SU-DHL-6 (cell line): ENCODE measurements at regions not wholly inside any gene's neighbourhood (a gene's known extent, or its start where the extent isn't known, plus 50 kb on each side); places are given as distances from the start of the nearest gene placed in this dataset.
"Not testable (repeated sequence)": the region's sequence is repeated elsewhere in the genome, so short reads cannot be mapped to it uniquely, and the experiment has no call there.

Experiments used
- H2AFZ ChIP-seq: fragments of 200-600 bp; sonication (generic); 2 replicates; pipeline ENCODE4 v1.6.1; 2014; ENCODE audit warnings: low read depth, mild to moderate bottlenecking, moderate library complexity, mixed read lengths, antibody characterized with exemption, low read length; ENCODE audit not compliant: severe bottlenecking
- H3F3A ChIP-seq: fragments of 200-600 bp; shearing (Covaris generic); 2 replicates; pipeline ENCODE4 v1.6.0; 2016; ENCODE audit warnings: antibody characterized with exemption, mild to moderate bottlenecking; ENCODE audit not compliant: insufficient read depth
- H3K27ac ChIP-seq: fragments of 200-600 bp; sonication (generic); 2 replicates; pipeline ENCODE4 v1.5.1; 2016; ENCODE audit warnings: low read depth, mild to moderate bottlenecking, low read length, moderate library complexity, mixed read lengths
- H3K27me3 ChIP-seq: fragments of 200-600 bp; sonication (generic), shearing (Covaris generic); 2 replicates; pipeline ENCODE4 v1.6.0; 2014; ENCODE audit warnings: mild to moderate bottlenecking, low read length
- H3K36me3 ChIP-seq: fragments of 200-600 bp; sonication (generic); 2 replicates; pipeline ENCODE4 v1.6.1; 2014; ENCODE audit warnings: mild to moderate bottlenecking, low read length, mixed read lengths
- H3K4me2 ChIP-seq: fragments of 300-600, 200-600 bp; shearing (Covaris generic), sonication (generic); 2 replicates; pipeline ENCODE4 v1.6.0; 2014; ENCODE audit warnings: low read length, low read depth, mild to moderate bottlenecking; ENCODE audit not compliant: poor library complexity, severe bottlenecking
- H3K4me3 ChIP-seq: fragments of 200-600 bp; sonication (generic); 2 replicates; pipeline ENCODE4 v1.5.1; 2014; ENCODE audit warnings: antibody characterized with exemption, low read length, mild to moderate bottlenecking, mixed read lengths; ENCODE audit not compliant: insufficient read depth, poor library complexity, severe bottlenecking
- H3K79me2 ChIP-seq: fragments of 200-600 bp; sonication (generic); 2 replicates; pipeline ENCODE4 v1.6.1; 2014; ENCODE audit warnings: mild to moderate bottlenecking, low read length, moderate library complexity; ENCODE audit not compliant: insufficient read depth
- H3K9ac ChIP-seq: fragments of 200-600 bp; sonication (generic); 2 replicates; pipeline ENCODE4 v1.7.0; 2014; ENCODE audit warnings: mild to moderate bottlenecking, low read length
- H3K9me2 ChIP-seq: fragments of 200-600 bp; sonication (generic); replicated peaks from 2 replicates; pipeline ENCODE4 v1.6.1; 2014; ENCODE audit warnings: low read length; ENCODE audit not compliant: insufficient read depth
- H3K9me3 ChIP-seq: fragments of 200-600 bp; sonication (generic); 2 replicates; pipeline ENCODE4 v1.6.1; 2014; ENCODE audit warnings: low read length, mixed read lengths; ENCODE audit not compliant: insufficient read depth
- H4K20me1 ChIP-seq: fragments of 200-600 bp; sonication (generic); 2 replicates; pipeline ENCODE4 v1.6.1; 2014; ENCODE audit warnings: low read depth, mild to moderate bottlenecking, antibody characterized with exemption, low read length, moderate library complexity, mixed read lengths
- EZH2phosphoT487 ChIP-seq: fragments of 200-600 bp; sonication (generic), shearing (Covaris generic); conservative IDR thresholded peaks from 2 replicates; pipeline ENCODE4 v1.6.1; 2018; ENCODE audit warnings: mild to moderate bottlenecking, antibody characterized with exemption, low read length, moderate library complexity, mixed read lengths
- TF ChIP-seq, protein P1 (sequence below): fragments of 200-600 bp; sonication (generic); IDR thresholded peaks from one replicate; pipeline ENCODE4 v1.5.1; 2017; ENCODE audit warnings: antibody characterized with exemption, mild to moderate bottlenecking, low read length, moderate library complexity; ENCODE audit not compliant: insufficient read depth, poor library complexity, severe bottlenecking

DNA sequence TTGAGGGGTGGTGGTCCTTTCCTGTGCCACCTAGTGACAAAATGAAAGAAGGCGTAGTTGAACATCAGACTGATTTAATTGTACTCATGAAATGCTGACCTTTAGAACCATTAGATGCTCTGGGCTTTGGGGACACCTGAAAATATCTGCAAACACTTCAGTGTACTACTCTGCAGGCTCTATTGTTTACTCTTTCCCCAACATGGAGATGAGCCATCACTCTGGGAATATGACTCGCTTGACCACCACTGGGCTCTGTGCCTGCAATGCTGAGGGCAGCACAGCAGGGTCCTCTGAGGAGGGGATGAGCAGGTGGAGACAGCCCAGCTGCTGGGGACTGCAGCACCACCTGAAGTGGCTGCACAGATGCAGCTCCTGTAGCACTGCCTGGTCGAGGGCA lies 74.8 kb upstream of the SLC24A3 start:
- no peaks in the 10 kb centered on the region for H4K20me1 ChIP-seq
- no peaks in the 10 kb centered on the region for H3K79me2 ChIP-seq
- TF ChIP-seq, protein P1, sequence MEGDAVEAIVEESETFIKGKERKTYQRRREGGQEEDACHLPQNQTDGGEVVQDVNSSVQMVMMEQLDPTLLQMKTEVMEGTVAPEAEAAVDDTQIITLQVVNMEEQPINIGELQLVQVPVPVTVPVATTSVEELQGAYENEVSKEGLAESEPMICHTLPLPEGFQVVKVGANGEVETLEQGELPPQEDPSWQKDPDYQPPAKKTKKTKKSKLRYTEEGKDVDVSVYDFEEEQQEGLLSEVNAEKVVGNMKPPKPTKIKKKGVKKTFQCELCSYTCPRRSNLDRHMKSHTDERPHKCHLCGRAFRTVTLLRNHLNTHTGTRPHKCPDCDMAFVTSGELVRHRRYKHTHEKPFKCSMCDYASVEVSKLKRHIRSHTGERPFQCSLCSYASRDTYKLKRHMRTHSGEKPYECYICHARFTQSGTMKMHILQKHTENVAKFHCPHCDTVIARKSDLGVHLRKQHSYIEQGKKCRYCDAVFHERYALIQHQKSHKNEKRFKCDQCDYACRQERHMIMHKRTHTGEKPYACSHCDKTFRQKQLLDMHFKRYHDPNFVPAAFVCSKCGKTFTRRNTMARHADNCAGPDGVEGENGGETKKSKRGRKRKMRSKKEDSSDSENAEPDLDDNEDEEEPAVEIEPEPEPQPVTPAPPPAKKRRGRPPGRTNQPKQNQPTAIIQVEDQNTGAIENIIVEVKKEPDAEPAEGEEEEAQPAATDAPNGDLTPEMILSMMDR = no peak
- no peak for TF ChIP-seq EZH2phosphoT487
- no peaks in the 10 kb centered on the region for H3K9me3 ChIP-seq
- H3K36me3 ChIP-seq = no peaks in the 10 kb centered on the region
- H3K27me3 ChIP-seq = no peaks in the 10 kb centered on the region
- H3K27ac ChIP-seq = no peak overlapping the region
- no peaks in the 10 kb centered on the region for H3K9me2 ChIP-seq
- no peak overlapping the region for H2AFZ ChIP-seq
- no peak overlapping the region for H3K4me3 ChIP-seq
- H3K4me2 ChIP-seq = no peak overlapping the region
- no peak overlapping the region for H3K9ac ChIP-seq
- no peaks in the 10 kb centered on the region for H3F3A ChIP-seq

DNA sequence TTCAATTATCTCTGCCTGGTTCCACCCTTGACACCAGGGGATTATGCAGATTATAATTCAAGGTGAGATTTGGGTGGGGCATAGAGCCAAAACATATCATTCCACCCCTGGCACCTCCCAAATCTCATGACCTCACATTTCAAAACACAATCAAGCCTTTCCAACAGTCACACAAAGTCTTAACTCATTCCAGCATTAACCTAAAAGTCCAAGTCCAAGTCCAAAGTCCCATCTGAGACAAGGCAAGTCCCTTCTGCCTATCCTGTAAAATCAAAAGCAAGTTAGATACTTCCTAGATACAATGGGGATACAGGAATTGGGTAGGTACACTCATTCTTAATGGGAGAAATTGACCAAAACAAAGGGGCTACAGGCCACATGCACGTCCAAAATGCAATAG lies 73.7 kb upstream of the SLC24A3 start:
- Histone ChIP-seq H3K9me3 (no peaks in the 10 kb centered on the region), H3K27ac (no peak overlapping the region), H3K9me2 (no peaks in the 10 kb centered on the region), H3F3A (no peaks in the 10 kb centered on the region), H3K4me2 (no peak overlapping the region), H3K9ac (no peak overlapping the region), H3K27me3 (no peaks in the 10 kb centered on the region), H3K79me2 (no peaks in the 10 kb centered on the region), H3K36me3 (no peaks in the 10 kb centered on the region), H4K20me1 (no peaks in the 10 kb centered on the region), H2AFZ (no peak overlapping the region), H3K4me3 (no peak overlapping the region)
- TF ChIP-seq, protein P1 = no peak
- no peak for TF ChIP-seq EZH2phosphoT487

DNA sequence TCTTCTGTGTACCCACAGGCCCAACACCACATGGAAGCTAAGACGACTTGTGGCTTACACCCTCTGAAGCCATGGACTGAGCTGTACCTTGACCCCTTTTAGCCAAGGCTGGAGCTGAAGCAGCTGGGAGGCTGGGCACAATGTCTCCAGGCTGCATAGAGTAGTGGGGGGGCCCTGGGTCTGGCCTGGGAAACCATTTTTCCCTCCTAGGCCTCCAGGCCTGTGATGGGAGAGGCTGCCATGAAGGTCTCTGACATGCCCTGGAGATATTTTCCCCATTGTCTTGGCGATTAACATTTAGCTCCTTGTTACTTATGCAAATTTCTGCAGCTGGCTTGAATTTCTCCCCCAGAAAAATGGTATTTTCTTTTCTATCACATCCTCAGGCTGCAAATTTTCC lies 72.9 kb upstream of the SLC24A3 start:
- H3K9me2 ChIP-seq, H3K27ac ChIP-seq, H3F3A ChIP-seq, H2AFZ ChIP-seq, H3K4me2 ChIP-seq, H3K9me3 ChIP-seq, H4K20me1 ChIP-seq, H3K79me2 ChIP-seq, H3K27me3 ChIP-seq, H3K9ac ChIP-seq, H3K4me3 ChIP-seq, H3K36me3 ChIP-seq: not testable (repeated sequence)

DNA sequence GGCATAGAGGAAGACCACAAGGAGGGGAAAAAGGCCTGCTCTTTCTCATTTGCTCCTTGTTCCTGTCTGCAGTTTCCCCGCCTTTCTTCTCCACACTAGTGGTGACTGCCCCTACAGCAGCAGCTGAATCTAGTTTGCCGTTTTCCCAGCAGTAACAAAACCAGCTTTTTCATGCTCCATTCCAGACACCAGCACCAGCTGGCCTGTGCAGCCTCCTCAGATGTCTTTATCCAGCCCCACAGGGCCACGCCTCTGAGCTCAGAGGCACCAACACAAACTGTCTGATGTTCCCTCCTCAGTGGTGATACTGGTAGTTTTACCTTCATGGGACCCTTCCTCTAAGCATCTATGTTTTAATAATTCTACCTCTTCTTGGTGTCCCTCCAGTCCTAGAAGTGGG lies 70.4 kb upstream of the SLC24A3 start:
- no peaks in the 10 kb centered on the region for H3K9me3 ChIP-seq
- H3K4me3 ChIP-seq = no peak overlapping the region
- no peaks in the 10 kb centered on the region for H3K36me3 ChIP-seq
- no peak overlapping the region for H3K4me2 ChIP-seq
- H3K27me3 ChIP-seq = no peaks in the 10 kb centered on the region
- no peak overlapping the region for H3K9ac ChIP-seq
- no peaks in the 10 kb centered on the region for H3K79me2 ChIP-seq
- TF ChIP-seq, protein P1 = no peak
- no peak for TF ChIP-seq EZH2phosphoT487
- no peaks in the 10 kb centered on the region for H4K20me1 ChIP-seq
- no peaks in the 10 kb centered on the region for H3F3A ChIP-seq
- H2AFZ ChIP-seq = no peak overlapping the region
- no peak overlapping the region for H3K27ac ChIP-seq
- H3K9me2 ChIP-seq = no peaks in the 10 kb centered on the region
